GM20000 (cell line): ENCODE measurements at regions not wholly inside any gene's neighbourhood (a gene's known extent, or its start where the extent isn't known, plus 50 kb on each side); places are given as distances from the start of the nearest gene placed in this dataset.

Experiments used
- DNase-seq: peaks from one replicate; pipeline ENCODE4 v3.0.0; 2012; ENCODE audit warnings: low spot score
- CTCF ChIP-seq: IDR thresholded peaks from 2 replicates; pipeline ENCODE4 v1.5.1; 2012; ENCODE audit warnings: mild to moderate bottlenecking, control low read depth; ENCODE audit errors: extremely low read depth, missing control alignments

- no peak for TF ChIP-seq CTCF
- DNase-seq, result no peak
Observed at GRCh38 chr20:19807946-19808330, 49.9 kb downstream of the RIN2 start.

GRCh38 chr20:19808498-19808897, 50.4 kb downstream of the RIN2 start:
- no peak for TF ChIP-seq CTCF
- DNase-seq, result no peak

GRCh38 chr20:19809505-19809904, 51.4 kb downstream of the RIN2 start:
- no peak for TF ChIP-seq CTCF
- no peak for DNase-seq

- TF ChIP-seq CTCF, result no peak
- DNase-seq, result no peak
Observed at GRCh38 chr20:19811231-19811630, 53.2 kb downstream of the RIN2 start.

GRCh38 chr20:19812056-19812455, 54.0 kb downstream of the RIN2 start:
- TF ChIP-seq CTCF, result no peak
- DNase-seq, result no peak

- DNase-seq, result no peak
- TF ChIP-seq CTCF, result no peak
Observed at GRCh38 chr20:19812696-19813095, 54.6 kb downstream of the RIN2 start.

GRCh38 chr20:19813846-19814640, 56.0 kb downstream of the RIN2 start:
- DNase-seq, result no peak
- TF ChIP-seq CTCF, result no peak
